ENCODE measurements at regions not wholly inside any gene's neighbourhood (a gene's known extent, or its start where the extent isn't known, plus 50 kb on each side); places are given as distances from the start of the nearest gene placed in this dataset.

- CTCF ChIA-PET, result no interaction called here
- Histone ChIP-seq H3K27ac (ENCODE audit: low read depth, low read length) (no peak overlapping the region), H3K4me1 (ENCODE audit: insufficient read depth, low read length) (no peaks in the 10 kb centered on the region), H3K9me3 (ENCODE audit: low read length) (peaks cover 13% of the 10 kb centered on the region), H3K36me3 (ENCODE audit: insufficient read depth, low read length) (no peaks in the 10 kb centered on the region), H3K4me3 (ENCODE audit: low read length) (no peak overlapping the region), H3K27me3 (ENCODE audit: insufficient read depth, low read length, poor library complexity, severe bottlenecking) (no peaks in the 10 kb centered on the region)
- Mint-ChIP-seq H3K9me3 (peaks cover 10 to 28% (median 16%) of the 10 kb centered on the region in 5 donors), H3K36me3 (no peaks in the 10 kb centered on the region), H3K27me3 (peaks cover 11 to 20% of the 10 kb centered on the region in 2 donors), H3K4me3 (no peak overlapping the region), H3K4me1 (peaks cover 0 to under 1% (median 0%) of the 10 kb centered on the region in 3 donors), H3K27ac (no peak overlapping the region)
- DNase-seq, result no peak
- POLR2A ChIA-PET, result no interaction called here
Measured at GRCh38 chr10:131781791-131782190, 119.0 kb upstream of the PPP2R2D start.

- no peaks in the 10 kb centered on the region for H3K36me3 ChIP-seq (ENCODE audit: insufficient read depth, low read length)
- H3K4me3 ChIP-seq (ENCODE audit: low read length), result no peak overlapping the region
- H3K4me1 ChIP-seq (ENCODE audit: insufficient read depth, low read length), result no peaks in the 10 kb centered on the region
- H3K27ac ChIP-seq (ENCODE audit: low read depth, low read length), result no peak overlapping the region
- peaks cover 0 to 2% (median 0%) of the 10 kb centered on the region in 3 donors for H3K4me1 Mint-ChIP-seq
- H3K27me3 Mint-ChIP-seq, result peaks cover 10 to 31% of the 10 kb centered on the region in 2 donors
- DNase-seq, result no peak
- H3K9me3 Mint-ChIP-seq, result peaks cover 0 to 12% (median 6%) of the 10 kb centered on the region in 5 donors
- no peak overlapping the region for H3K27ac Mint-ChIP-seq
- POLR2A ChIA-PET, result no interaction called here
- no peaks in the 10 kb centered on the region for H3K9me3 ChIP-seq (ENCODE audit: low read length)
- H3K27me3 ChIP-seq (ENCODE audit: insufficient read depth, low read length, poor library complexity, severe bottlenecking), result no peaks in the 10 kb centered on the region
- CTCF ChIA-PET, result no interaction called here
- peak overlapping the region in 1 of 7 donors; percentile 23 for H3K4me3 Mint-ChIP-seq
- H3K36me3 Mint-ChIP-seq, result no peaks in the 10 kb centered on the region
Measured at GRCh38 chr10:131784363-131785120, 116.3 kb upstream of the PPP2R2D start.

- H3K9me3 Mint-ChIP-seq, result peaks cover 0 to 10% (median 4%) of the 10 kb centered on the region in 5 donors
- ChIA-PET POLR2A (no interaction called here), CTCF (no interaction called here)
- no peak overlapping the region for H3K27ac Mint-ChIP-seq
- no peaks in the 10 kb centered on the region for H3K27me3 ChIP-seq (ENCODE audit: insufficient read depth, low read length, poor library complexity, severe bottlenecking)
- H3K27ac ChIP-seq (ENCODE audit: low read depth, low read length), result no peak overlapping the region
- H3K4me3 Mint-ChIP-seq, result no peak overlapping the region
- no peaks in the 10 kb centered on the region for H3K36me3 Mint-ChIP-seq
- H3K4me1 Mint-ChIP-seq, result peaks cover 0 to 2% (median 0%) of the 10 kb centered on the region in 3 donors
- H3K4me3 ChIP-seq (ENCODE audit: low read length), result no peak overlapping the region
- H3K4me1 ChIP-seq (ENCODE audit: insufficient read depth, low read length), result no peaks in the 10 kb centered on the region
- DNase-seq, result no peak
- no peaks in the 10 kb centered on the region for H3K9me3 ChIP-seq (ENCODE audit: low read length)
- H3K27me3 Mint-ChIP-seq, result peaks cover 10 to 31% of the 10 kb centered on the region in 2 donors
- H3K36me3 ChIP-seq (ENCODE audit: insufficient read depth, low read length), result no peaks in the 10 kb centered on the region
Measured at GRCh38 chr10:131785121-131785460, 115.7 kb upstream of the PPP2R2D start.

GRCh38 chr10:131786756-131787605, 113.8 kb upstream of the PPP2R2D start:
- Mint-ChIP-seq H3K4me1 (peaks cover 0 to 2% (median 0%) of the 10 kb centered on the region in 3 donors), H3K27me3 (peaks cover 10 to 27% of the 10 kb centered on the region in 2 donors), H3K27ac (no peak overlapping the region), H3K9me3 (peaks cover 0 to 3% (median 2%) of the 10 kb centered on the region in 5 donors), H3K4me3 (no peak overlapping the region), H3K36me3 (no peaks in the 10 kb centered on the region)
- DNase-seq, result no peak
- no peak overlapping the region for H3K27ac ChIP-seq (ENCODE audit: low read depth, low read length)
- no peaks in the 10 kb centered on the region for H3K4me1 ChIP-seq (ENCODE audit: insufficient read depth, low read length)
- H3K4me3 ChIP-seq (ENCODE audit: low read length), result no peak overlapping the region
- H3K27me3 ChIP-seq (ENCODE audit: insufficient read depth, low read length, poor library complexity, severe bottlenecking), result no peaks in the 10 kb centered on the region
- POLR2A ChIA-PET, result no interaction called here
- H3K9me3 ChIP-seq (ENCODE audit: low read length), result no peaks in the 10 kb centered on the region
- CTCF ChIA-PET, result interaction anchor here (0.6 kb wide), 1 partner anchor 1597 kb away, joined by 3 read pairs; no protein-coding TSS in a partner anchor
- no peaks in the 10 kb centered on the region for H3K36me3 ChIP-seq (ENCODE audit: insufficient read depth, low read length)

- CTCF ChIA-PET, result no interaction called here
- Histone ChIP-seq H3K4me3 (ENCODE audit: low read length) (no peak overlapping the region), H3K27ac (ENCODE audit: low read depth, low read length) (no peak overlapping the region), H3K36me3 (ENCODE audit: insufficient read depth, low read length) (no peaks in the 10 kb centered on the region), H3K4me1 (ENCODE audit: insufficient read depth, low read length) (no peaks in the 10 kb centered on the region), H3K9me3 (ENCODE audit: low read length) (no peaks in the 10 kb centered on the region), H3K27me3 (ENCODE audit: insufficient read depth, low read length, poor library complexity, severe bottlenecking) (no peaks in the 10 kb centered on the region)
- Mint-ChIP-seq H3K27ac (no peak overlapping the region), H3K36me3 (no peaks in the 10 kb centered on the region), H3K27me3 (peaks cover 12 to 25% of the 10 kb centered on the region in 2 donors), H3K4me1 (peaks cover 0 to 2% (median 0%) of the 10 kb centered on the region in 3 donors), H3K4me3 (no peak overlapping the region), H3K9me3 (peaks cover 0 to 2% (median 0%) of the 10 kb centered on the region in 5 donors)
- DNase-seq, result no peak
- POLR2A ChIA-PET, result no interaction called here
Measured at GRCh38 chr10:131787961-131788360, 112.8 kb upstream of the PPP2R2D start.

GRCh38 chr10:131788386-131788785, 112.4 kb upstream of the PPP2R2D start:
- Histone ChIP-seq H3K4me3 (ENCODE audit: low read length) (no peak overlapping the region), H3K27ac (ENCODE audit: low read depth, low read length) (no peak overlapping the region), H3K27me3 (ENCODE audit: insufficient read depth, low read length, poor library complexity, severe bottlenecking) (no peaks in the 10 kb centered on the region), H3K4me1 (ENCODE audit: insufficient read depth, low read length) (no peaks in the 10 kb centered on the region), H3K9me3 (ENCODE audit: low read length) (no peaks in the 10 kb centered on the region), H3K36me3 (ENCODE audit: insufficient read depth, low read length) (no peaks in the 10 kb centered on the region)
- POLR2A ChIA-PET, result no interaction called here
- no peak overlapping the region for H3K4me3 Mint-ChIP-seq
- H3K27me3 Mint-ChIP-seq, result peaks cover 12 to 25% of the 10 kb centered on the region in 2 donors
- H3K9me3 Mint-ChIP-seq, result peaks cover 0 to 2% (median 0%) of the 10 kb centered on the region in 5 donors
- peaks cover 0 to 2% (median 0%) of the 10 kb centered on the region in 3 donors for H3K4me1 Mint-ChIP-seq
- DNase-seq, result no peak
- no peaks in the 10 kb centered on the region for H3K36me3 Mint-ChIP-seq
- H3K27ac Mint-ChIP-seq, result no peak overlapping the region
- CTCF ChIA-PET, result no interaction called here

- POLR2A ChIA-PET, result no interaction called here
- no peak overlapping the region for H3K27ac Mint-ChIP-seq
- Histone ChIP-seq H3K27me3 (ENCODE audit: insufficient read depth, low read length, poor library complexity, severe bottlenecking) (no peaks in the 10 kb centered on the region), H3K9me3 (ENCODE audit: low read length) (no peaks in the 10 kb centered on the region), H3K4me1 (ENCODE audit: insufficient read depth, low read length) (no peaks in the 10 kb centered on the region), H3K27ac (ENCODE audit: low read depth, low read length) (no peak overlapping the region), H3K4me3 (ENCODE audit: low read length) (no peak overlapping the region), H3K36me3 (ENCODE audit: insufficient read depth, low read length) (no peaks in the 10 kb centered on the region)
- no peaks in the 10 kb centered on the region for H3K36me3 Mint-ChIP-seq
- peaks cover 0 to 2% (median 0%) of the 10 kb centered on the region in 3 donors for H3K4me1 Mint-ChIP-seq
- no peak overlapping the region for H3K4me3 Mint-ChIP-seq
- DNase-seq, result no peak
- H3K9me3 Mint-ChIP-seq, result peaks cover 0 to 2% (median 0%) of the 10 kb centered on the region in 5 donors
- H3K27me3 Mint-ChIP-seq, result peaks cover 12 to 28% of the 10 kb centered on the region in 2 donors
- CTCF ChIA-PET, result no interaction called here
Measured at GRCh38 chr10:131789516-131789915, 111.3 kb upstream of the PPP2R2D start.

GRCh38 chr10:131790021-131790420, 110.8 kb upstream of the PPP2R2D start:
- Mint-ChIP-seq H3K9me3 (peaks cover 0 to 2% (median 0%) of the 10 kb centered on the region in 5 donors), H3K27me3 (peaks cover 10 to 28% of the 10 kb centered on the region in 2 donors), H3K4me3 (no peak overlapping the region), H3K27ac (no peak overlapping the region), H3K36me3 (no peaks in the 10 kb centered on the region), H3K4me1 (peaks cover 0 to 2% (median 0%) of the 10 kb centered on the region in 3 donors)
- no peaks in the 10 kb centered on the region for H3K4me1 ChIP-seq (ENCODE audit: insufficient read depth, low read length)
- no peak overlapping the region for H3K4me3 ChIP-seq (ENCODE audit: low read length)
- no peaks in the 10 kb centered on the region for H3K36me3 ChIP-seq (ENCODE audit: insufficient read depth, low read length)
- DNase-seq, result no peak
- no peaks in the 10 kb centered on the region for H3K9me3 ChIP-seq (ENCODE audit: low read length)
- CTCF ChIA-PET, result no interaction called here
- no peak overlapping the region for H3K27ac ChIP-seq (ENCODE audit: low read depth, low read length)
- POLR2A ChIA-PET, result no interaction called here
- no peaks in the 10 kb centered on the region for H3K27me3 ChIP-seq (ENCODE audit: insufficient read depth, low read length, poor library complexity, severe bottlenecking)
